Stimulated activated CD4-positive, alpha-beta T cell treated with anti-CD3 and anti-CD28 coated beads, Interleukin-15, amount 100 ng/mL, for 24 hours (primary cell): ENCODE measurements at regions not wholly inside any gene's neighbourhood (a gene's known extent, or its start where the extent isn't known, plus 50 kb on each side); places are given as distances from the start of the nearest gene placed in this dataset.

Source experiments
- DNase-seq: peaks from one replicate; pipeline ENCODE4 v3.0.0-alpha.2; 2020

DNA sequence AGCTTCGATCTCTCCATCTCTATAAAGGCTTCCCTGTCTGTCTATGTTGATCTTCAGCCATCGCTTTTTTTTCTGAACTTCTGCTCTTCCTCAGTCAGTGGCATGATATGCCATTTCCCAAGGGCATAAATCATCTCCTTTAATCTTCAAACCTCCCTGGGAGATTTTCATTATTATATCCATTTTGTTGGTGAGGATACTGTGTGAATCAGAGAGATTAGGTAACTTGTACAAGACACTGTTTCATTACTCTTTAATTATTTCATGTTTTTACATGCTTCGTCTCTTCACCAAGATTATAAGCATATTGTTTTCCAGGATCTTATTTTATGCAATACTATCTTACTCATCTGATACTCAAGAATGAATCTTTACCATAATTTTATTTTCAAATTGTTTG lies 124.8 kb upstream of the ATP11B start:
- DNase-seq = no peak

DNA sequence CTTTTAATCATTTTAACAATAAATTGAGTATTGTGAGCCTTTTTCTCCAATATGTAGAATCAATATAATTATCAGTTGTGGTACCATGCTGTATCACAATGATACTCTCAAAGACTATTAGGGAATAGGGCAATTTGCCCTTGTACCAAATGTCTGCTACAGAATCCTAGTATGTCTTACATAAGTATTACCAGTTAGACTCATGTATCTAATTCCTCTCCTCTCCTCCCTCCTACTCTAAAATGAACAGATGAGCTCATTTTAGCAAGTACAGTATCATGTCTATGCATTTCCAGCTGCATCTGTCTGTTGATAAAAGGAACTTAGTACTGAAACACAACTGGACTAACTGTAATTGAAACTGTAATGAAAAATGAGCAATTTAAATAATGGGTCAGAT lies 124.3 kb upstream of the ATP11B start:
- DNase-seq = no peak

DNA sequence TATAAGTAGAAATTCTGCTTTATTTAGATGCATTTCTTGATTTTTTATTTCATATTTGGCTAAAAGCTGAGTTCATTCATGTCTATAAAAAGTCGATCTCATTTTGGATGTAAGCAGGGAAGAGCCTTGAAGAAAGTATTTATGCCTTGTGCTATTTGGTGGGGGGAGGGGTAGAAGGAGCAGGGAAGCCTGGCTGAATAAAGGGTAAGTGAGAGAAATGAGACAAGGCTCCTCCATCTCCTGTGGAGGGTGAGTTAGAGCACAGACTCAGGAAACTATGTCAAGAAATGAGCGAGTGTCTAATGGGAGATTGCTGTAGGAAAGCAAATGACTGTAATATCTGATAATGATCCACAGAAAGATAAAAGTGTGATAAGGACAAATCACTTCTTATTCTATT lies 121.8 kb upstream of the ATP11B start:
- DNase-seq = no peak

DNA sequence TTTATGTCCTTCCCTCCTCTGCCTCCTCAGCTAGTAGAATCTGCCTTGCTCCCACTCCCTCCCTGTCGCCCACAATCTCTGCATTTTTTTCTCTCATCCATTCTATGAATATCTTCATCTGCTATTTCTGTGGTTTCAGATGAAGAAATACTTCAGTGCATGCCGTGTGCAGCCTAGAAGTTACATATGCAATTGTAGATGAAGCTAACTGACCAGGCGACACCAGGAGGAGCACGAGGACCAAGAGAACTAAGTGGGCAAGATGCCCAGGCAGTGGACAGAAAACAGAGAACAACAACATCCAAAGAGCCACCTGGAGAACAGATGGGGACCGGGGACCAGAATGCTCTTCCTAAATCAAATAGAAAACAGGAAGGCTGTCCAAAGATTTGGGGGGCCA lies 121.4 kb upstream of the ATP11B start:
- no peak for DNase-seq

DNA sequence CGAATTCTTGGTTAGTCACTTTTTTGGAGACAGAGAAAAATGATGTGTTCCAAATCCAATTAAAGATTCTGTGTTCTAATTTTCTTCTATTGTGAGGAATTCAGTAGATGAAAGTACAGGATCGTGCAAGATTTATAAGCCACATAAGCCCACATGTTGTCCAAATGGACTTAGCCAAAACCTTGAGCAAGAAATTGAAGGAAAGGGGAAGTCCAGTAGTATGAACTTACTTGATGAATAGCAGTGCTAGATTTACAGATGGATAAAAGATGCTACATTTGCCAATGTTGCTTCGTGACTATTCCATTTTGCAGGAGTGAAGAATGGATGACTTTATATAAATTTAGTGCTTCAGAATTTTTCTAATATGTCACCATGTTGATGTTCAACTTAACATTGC lies 120.0 kb upstream of the ATP11B start:
- no peak for DNase-seq

DNA sequence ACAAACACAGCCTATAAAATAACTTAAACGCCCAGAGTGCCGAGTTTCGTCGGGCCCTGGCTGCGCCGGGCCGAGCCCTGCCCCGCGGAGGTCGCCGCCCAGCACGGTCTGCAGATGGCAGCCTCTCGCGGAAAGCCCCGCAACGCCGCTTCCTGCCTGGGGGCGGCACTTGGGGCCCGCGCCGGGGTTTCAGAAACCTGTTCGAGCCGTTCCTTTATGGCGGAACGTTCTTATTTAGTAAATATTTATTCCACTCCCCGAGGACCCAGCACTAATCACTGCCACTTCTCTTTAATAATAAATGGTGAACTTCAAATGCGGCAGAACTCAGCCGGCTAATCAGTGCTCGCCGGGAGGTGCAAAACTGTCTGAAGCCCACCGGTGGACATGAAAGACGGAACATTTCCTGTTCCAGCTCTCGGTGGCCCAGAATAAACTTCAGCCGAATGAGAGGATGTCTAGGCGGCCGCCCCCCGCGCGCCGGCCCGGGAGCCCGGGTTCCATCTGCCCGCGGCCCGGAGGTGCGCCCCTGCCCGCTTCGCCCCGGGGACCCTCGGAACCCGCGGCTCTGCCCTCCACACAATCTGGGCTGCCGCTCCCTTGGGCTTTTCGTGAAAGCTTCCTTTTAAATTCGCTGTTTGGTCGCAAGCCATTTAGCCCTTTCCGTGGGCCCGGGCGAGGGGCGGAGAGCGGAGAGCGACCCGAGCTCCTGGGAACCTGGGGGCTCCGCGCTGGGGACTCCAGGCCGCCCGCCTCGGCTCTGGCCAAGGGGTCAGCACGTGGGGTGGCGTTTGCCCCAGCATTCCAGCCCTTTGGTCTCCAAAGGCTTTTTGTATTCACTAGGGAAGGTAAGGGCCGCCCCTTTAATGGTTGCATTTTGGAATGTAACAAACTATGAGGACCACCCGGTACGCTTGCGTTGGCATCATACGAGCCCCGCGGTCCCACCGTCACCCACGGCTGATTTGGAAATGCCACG lies 110.8 kb upstream of the ATP11B start:
- peak; percentile 76 for DNase-seq

DNA sequence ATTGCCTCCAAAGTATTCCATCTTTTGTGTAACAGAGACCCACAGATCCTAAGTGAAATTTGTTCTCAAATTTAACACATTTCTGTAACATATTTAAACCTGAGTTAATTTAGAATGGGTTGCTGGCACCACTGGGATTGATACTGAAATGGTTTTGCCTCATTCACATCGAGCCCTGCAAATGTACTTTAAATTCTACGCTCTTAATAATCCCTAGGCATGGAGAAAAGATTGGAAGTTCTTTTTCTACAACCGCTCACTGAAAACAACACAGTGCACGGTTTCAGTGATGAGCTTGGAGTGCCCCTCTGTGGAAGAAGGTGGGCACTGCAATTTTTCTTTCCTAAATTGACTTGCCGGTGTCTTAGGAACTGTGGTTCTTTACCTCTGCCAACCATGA lies 109.9 kb upstream of the ATP11B start:
- peak; percentile 68 for DNase-seq

DNA sequence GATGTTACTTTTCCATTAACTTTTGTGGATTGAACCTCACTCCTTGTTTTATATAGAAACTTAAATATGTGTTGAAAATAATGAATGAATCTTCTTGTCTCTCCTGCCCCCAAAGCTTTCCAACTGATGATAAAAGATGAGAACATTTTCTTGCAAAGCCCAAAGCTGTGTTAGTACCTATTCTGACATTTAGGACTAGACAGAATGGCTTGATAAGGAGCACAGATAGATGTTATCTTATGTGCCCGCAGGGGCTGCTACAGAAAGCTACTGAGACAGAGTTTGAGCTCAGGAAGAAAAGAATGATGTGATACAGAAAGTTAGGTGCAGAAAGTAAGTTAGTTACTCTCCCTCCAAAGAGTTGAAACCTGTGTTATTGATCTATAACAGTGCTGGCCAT lies 109.4 kb upstream of the ATP11B start:
- no peak for DNase-seq

DNA sequence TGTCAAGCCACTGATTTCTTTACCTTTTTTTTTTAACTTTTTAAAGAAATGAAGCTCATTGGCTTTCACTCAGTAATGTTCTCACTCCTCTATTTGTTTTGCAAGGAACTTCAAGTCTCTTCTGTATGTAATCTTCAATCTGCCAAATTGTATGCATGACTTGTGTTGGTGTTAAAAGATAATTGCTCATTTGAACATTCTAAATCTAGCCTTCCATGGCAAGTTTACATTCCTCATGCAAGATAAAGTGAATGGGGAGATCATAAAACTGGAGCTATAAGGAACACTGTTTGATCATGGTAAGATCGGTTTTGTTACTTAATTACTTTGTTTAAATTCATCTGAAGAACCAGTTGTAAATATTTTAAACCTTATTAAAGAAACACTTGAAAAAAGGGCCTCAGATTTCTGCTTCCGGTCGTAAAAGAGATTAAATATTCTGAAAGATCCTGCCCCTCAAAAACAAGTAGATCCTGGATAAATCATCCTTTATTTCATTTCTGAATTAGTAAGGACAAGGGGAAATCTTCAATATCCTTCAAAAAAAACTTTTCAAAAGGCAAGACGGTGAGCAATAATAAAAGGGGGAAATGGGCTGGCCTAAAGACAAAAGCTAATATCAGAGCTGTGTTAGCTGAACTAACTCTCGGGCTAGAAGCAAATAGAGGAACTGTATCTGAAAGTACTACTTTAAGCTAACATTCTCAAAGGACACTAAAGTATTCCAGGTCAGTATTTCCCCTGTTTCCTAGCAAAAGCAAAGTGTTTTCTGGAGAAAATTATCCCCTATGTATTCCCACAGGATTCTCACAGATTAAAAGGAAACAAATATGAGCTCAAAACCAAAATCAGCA lies 107.0 kb upstream of the ATP11B start:
- no peak for DNase-seq

DNA sequence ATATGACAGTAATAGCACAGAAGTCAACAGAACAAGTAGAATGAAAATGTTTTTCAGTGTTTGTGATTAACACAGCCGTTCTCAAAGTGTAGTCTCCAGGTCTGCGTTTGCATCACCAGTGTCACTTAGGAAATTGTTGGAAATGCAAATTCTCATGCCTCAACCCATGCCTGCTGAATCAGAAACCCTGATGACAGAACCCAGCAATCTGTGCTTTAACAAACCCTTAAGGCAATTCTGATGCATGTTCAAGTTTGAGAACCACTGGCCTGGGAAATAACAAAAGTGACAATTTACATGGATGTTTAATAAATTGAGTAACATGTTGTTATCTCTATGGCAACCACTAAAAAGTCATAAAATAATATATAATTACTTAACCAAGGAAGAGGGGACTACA lies 103.1 kb upstream of the ATP11B start:
- DNase-seq = no peak

DNA sequence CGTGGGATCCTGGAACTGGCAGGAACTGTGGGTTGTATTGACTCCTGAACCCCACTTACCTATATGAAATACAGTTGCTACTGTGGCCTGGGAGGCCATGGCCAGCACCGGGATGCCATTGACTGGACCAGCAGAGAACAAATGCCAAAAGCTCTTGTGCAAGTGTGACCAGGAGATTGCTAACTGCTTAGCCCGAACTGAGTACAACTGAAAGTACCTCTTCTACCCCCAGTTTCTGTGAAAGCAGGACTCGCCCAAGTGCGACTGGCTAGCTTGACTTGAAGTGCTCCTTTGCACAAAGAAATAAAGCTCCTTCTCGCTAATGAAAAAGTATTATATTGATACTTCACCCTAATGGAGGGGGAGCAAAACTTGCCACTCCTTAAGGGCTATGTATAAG lies 101.3 kb upstream of the ATP11B start:
- no peak for DNase-seq

DNA sequence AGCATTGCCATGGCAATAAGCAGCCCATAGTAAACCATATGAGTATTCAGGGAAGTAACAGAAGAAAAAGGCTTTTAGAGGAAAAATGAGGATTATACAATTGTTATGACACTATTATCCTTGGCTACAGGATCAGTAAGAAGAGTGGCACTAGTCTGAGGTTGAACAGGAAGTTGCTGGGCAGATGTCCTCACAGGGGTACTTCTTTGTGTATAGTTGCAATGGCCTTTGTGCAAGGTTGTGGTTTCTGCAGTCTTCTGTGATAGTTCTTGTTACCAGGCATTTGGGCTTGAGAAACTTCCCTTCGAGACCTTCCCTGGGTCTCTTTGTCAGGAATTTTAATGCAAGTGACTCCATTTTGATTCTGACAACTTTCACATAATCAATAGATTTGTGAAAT lies 100.6 kb upstream of the ATP11B start:
- no peak for DNase-seq

DNA sequence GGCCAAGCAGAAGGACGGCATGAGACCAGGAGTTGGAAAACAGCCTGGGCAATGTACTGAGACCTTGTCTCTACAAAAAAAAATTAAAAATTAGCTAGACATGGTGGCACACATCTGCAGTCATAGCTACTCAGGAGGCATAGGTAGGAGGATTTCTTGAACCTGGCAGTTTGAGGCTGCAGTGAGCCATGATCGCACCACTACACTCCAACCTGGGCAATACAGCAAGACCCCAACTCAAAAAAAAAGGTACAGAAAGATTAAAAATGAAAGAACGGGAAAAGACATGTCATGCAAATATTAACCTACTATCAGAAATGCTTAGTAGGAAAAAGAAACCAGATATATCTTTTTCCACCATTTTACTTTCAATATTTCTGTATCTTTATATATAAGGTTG lies 99.6 kb upstream of the ATP11B start:
- DNase-seq = no peak

DNA sequence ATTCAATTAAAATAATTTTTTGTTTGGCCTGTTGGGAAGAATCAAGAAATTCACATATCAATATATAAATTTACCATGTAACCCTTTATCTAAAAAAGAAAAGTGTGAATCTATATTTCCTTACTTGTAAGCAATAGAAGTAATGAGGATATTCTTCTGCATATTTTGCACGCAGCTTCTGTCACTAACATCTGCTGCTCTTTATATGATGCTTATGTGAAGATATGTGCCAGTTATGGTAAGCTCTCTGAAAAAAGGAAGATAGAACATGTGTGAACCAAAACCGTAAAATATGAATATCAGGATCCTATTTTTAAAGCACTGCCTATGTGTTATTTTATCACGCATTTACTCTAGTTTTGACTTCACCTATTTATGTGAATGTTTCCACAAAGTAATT lies 96.4 kb upstream of the ATP11B start:
- DNase-seq = no peak

DNA sequence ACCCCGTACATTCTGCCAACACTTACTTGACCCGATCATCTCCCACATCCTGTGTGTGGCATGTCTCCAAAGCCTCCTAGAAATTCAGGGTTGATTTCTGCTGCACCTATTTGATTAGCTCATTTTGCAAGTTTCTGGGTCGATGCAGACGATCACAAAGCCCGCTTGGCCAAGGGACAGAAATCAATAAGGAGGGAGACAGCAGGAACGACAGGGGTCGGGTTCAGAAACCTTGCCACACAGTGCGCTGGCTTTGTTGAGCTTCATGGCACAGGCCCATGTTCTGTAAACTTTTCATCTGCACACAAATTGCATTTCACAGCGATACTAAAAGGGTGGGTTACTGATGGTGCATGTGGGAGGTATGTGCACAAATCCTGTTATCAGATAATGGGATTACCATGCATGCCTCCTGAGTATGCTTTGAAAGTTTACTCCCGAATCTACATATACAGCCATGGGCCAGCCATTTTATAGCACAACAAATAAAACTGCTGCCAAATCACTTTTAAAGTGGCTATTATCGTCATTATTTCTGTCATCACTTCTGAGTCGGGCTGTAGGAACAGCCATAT lies 95.9 kb upstream of the ATP11B start:
- DNase-seq = no peak

DNA sequence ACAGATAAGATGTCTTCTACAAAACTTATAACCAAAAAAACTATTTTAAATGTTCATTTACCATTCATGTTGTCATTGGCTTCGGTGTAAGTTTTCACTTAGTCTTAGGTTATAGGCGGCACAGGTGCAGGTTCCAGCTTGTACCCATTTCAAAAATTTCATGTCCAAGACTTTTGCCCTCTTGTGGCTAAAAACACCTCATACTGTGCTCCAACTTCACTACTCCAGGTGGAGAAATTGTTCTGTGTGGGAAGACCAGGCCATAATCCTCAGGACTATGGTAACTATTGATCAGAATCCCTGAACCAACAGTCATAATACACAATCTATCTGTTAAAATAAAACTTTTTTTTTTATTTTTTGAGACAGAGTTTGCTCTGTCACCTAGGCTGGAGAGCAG lies 95.2 kb upstream of the ATP11B start:
- DNase-seq = no peak

DNA sequence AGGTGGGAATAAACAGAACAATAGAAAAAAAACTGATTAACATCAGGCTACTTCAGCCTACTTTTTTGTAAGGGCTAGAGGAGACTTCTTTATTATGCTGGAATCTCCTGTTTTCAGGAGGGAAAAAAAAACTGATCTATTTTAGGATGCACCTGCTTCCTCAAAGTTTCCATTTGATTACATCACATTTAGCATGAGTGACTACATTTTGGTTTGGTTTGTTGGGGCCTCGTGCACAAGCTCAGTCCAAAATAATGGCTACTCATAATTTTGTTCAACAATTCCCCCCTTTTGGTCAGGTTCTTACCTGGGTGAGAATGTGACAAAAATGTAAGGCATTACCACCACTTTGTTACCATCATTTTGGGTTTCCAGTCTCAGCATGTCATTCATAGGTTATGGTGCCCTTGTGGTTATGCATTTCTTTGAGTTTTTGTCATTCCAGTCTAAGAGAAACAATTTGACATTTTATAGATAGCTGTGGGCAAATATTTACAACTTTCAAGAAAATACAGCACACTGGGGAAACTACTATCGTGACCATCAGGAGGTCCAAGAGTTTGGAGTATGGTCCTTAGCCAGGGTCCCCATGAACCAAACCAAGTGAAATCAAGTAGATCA lies 93.6 kb upstream of the ATP11B start:
- no peak for DNase-seq

DNA sequence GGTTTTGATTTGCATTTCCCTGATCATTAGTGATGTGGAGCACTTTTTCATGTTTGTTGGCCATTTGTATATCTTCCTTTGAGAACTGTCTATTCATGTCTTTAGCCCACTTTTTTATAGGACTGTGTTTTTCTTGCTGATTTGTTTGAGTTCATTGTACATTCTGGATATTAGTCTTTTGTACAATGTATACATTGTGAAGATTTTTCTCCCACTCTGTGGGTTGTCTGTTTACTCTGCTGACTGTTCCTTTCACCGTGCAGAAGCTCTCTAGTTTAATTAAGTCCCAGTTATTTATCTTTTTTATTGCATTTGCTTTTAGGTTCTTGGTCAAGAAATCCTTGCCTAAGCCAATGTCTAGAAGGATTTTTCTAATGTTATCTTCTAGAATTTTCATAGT lies 91.1 kb upstream of the ATP11B start:
- DNase-seq = no peak

DNA sequence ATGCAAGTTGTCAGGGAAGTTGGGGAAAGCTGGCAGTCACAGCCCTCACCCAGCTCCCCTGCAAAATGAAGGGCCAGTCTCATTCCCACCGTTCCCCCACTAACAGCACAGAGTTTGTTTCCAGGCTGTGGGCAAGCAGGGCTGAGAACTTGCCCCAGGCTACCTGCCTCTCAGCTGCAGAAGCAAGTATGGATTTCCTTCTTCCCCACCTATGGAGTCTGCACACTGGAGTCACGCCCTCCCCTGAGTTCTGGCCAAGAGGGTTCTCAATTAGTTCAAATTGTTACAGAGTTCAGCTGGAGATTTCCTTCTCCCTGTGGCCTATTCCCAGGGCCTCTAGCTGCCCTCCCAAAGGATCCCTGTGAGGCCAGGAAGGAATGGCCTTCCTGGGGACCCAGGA lies 90.1 kb upstream of the ATP11B start:
- no peak for DNase-seq

DNA sequence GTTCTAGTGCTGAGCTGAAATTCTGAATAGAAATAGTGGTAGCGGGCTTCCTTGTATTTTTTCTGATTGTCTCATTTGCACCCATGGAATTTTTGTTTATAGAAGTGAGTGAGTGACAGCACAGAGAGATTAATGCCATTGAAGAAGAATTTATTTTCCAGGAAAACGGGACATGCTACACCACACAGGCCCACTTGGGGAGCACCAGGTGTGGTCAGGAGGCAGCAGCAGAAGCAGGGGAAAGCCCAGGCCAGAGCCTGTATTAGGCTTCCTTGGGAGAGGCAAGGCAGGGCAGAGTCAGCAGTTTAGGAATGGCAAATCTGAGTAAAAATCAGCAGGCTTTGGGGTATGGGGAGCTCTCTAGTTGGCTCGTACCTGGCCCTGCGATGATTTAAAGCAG lies 88.4 kb upstream of the ATP11B start:
- DNase-seq = no peak

DNA sequence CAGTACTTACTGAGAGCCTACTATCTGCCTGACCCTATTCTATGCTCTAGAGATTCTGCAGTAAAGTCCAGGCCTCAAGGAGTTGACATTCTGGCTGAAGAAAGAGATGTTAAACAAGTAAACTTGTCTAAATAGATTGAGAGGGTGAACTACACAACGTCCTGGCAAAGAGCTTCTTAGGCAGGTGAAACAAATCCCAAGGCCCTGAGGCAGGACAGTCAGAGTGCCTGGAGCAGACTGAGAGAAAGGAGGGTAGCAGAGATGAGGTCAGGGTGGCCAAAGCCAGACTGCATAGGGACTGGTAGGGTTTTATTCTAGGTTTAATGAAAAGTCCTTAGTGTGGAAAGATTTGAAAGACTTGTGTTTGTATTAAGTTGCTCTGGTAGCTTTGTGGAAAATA lies 84.5 kb upstream of the ATP11B start:
- no peak for DNase-seq

DNA sequence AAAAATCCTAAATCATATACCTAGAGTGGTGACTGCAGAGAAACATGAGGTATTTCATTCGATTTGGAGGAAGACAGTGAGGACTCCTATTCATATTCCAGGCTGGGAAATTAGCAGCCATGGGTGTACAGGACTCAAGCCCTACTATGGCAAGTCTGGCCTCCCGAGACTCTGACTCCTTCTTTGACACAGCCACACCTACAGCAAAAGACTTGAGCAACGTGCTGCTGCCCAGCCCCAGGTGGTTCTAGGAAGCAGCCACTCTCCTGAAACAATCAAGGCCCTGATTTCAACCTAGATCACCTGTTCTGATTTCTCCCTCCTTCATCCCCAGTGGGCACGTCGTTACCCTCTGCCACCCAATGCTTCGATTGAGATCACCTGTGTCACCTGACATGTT lies 84.0 kb upstream of the ATP11B start:
- DNase-seq = no peak

DNA sequence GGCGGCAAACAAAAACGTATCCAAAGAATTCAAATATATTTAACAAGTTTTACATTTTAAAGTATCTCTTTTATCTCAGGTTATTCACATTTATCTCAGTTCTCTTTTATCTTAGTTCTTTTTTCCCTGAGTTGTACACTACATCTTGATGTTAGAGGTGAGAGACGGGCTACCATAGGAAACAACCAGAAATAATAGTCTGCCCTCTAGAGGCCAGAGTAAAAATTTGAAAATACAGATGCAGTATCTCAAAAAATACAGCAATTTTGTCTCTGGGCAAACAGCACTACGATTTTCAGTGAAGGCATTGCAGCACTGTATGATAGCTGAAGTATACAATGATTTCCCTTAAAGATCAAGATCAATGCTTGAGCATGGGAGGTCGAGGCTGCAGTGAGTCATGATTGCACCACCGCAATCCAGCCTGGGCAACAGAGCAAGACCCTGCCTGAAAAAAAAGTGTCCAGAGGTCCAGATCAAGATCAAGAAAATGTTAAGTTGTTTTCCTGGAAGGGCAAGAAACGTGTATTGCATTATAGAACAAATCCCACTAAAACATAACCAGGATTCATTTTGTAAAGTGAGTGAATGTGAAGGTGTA lies 82.6 kb upstream of the ATP11B start:
- DNase-seq = no peak
